Renal cortex interstitium (tissue), 11 donors: ENCODE measurements at regions not wholly inside any gene's neighbourhood (a gene's known extent, or its start where the extent isn't known, plus 50 kb on each side); places are given as distances from the start of the nearest gene placed in this dataset.
"Not testable (repeated sequence)": the region's sequence is repeated elsewhere in the genome, so short reads cannot be mapped to it uniquely, and the experiment has no call there.

Experiments used
- DNase-seq, 11 donors: peaks; one replicate each; pipeline ENCODE4 v3.0.0-alpha.2; 2013; ENCODE audit warnings: low read depth in 9 of 11, low spot score in 4 of 11; ENCODE audit errors: extremely low read depth in 1 of 11

DNA sequence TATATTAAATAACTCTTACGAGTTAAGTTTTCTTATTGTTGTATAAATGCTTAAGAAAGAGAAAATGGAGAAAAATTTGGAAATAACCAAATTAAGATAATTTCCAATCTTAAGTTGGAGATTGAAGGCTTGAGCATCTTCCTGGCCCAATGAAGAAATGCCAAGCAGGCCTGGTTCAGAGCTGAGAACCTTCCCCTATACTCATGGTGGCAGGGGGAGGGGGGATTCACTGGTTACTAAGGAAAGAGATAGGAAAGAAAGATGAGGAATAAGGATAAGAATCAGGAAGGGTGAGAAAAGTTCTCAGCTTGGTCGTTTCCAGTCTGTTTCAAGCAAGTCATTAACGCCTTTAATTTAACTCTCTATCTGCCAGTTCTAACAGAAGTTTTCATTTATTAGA is 166.2 kb downstream of the AVL9 start:
- DNase-seq, result no peak

- DNase-seq, result no peak
Measured at GRCh38 chr7:32660936-32661335, 165.6 kb downstream of the AVL9 start.

DNA sequence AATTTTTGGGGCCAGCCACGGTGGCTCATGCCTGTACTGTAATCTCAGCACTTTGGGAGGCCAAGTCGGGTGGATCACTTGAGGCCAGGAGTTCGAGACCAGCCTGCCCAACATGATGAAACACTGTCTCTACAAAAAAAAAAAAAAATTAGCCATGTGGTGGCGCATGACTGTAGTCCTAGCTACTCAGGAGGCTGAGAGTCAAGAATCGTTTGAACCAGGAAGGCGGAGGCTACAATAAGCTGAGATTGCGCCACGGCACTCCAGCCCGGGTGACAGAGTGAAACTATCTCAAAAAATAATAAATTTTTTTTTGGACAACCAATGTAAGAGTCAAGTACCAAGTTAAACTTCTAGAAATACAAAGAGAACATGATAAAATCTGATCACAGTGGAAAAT is 164.6 kb downstream of the AVL9 start:
- no peak for DNase-seq

- no peak for DNase-seq
Measured at GRCh38 chr7:32658467-32658869, 163.2 kb downstream of the AVL9 start.

DNA sequence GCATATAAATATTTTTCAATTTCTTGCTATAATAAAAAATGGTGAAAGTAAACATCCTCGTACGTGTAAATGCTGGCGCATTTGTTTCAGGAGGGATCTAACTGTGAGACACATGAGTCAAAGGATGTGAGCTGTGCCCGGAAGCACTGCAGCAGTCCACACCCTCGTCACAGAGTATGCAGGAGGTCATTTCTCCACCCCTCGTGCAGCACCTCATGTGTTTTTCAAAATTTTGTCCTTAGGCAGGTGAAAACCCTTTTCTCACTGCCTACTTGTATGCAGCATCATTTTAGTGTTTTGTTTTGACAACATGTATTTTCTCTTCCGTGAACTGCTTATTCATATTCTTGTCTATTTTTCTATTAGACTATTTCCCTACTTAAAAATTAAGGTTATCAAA is 162.7 kb downstream of the AVL9 start:
- DNase-seq, result no peak

GRCh38 chr7:32654549-32654948 is 159.3 kb downstream of the AVL9 start:
- DNase-seq, result not testable (repeated sequence)

DNA sequence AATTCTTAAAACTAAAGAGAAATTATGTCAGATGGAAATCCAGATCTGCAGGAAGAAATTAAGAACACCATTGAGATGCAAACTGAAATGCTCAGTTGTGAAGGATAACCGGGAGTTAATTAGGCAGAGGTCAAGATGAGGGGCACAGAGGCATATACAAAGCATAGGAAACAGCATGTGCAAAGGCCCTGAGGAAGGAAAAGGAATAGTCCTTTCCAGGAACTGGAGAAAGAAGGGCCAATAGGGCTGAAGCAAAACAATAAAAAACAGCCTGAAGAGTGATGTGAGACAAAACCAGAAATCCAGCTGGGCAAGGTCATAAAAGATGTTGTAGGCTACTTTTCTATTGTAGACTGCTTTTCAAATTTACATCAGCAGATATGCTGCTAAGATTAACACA is 155.1 kb downstream of the AVL9 start:
- not testable (repeated sequence) for DNase-seq

DNA sequence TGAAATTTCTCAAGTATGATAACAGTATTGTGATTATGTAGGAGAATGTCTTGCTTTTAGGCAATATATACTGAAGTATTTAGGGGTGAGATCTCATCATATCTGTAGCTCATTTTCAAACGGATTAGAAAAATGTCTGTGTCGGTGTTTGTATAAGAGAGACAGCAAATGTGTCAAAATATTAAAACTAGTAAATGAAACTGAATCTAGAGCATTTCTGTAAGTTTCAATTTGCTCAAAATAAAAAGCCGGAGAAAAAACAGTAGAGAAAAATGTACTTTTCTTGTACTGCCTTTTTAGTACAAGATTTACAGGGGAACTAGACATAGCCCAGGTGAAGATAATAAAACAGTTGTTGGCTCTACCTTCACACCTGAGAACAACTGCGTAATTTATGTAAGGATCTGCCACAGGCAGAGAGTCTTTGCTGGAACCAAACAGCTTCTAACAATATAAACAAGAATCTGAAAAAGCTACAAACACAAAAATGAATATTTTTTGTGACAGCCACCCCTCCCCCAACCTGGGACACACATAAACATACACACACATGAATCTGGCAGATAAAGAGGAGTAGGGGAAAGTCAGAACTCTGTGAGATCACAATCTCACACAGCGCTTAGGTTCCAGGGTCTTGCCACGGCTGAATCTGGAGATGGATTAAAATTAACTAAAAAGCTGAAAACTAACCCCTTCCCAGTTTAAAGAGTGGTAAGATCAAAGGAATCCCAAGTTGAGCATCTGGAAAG is 153.3 kb downstream of the AVL9 start:
- no peak for DNase-seq

DNA sequence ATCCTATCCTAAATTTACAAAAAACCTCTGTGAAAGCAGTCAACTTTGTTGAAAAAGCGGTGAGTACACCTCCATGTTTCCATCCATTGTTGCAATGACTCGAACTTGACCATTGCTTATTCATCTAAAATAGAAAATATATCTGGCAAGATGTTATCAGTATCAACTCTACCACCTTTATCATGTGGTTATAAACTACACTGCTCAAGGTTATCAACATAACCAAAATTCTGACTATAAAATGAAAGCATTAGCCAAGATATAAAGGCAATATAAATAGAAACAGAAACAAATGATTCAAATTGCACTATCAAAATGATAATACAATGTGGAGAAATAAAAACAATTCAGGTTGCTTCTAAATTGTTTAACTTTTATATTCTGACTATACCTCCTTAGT is 150.0 kb downstream of the AVL9 start:
- DNase-seq, result not testable (repeated sequence)

- DNase-seq, result no peak
Measured at GRCh38 chr7:32643194-32643593, 147.9 kb downstream of the AVL9 start.

GRCh38 chr7:32639122-32639521 is 143.8 kb downstream of the AVL9 start:
- DNase-seq, result no peak

DNA sequence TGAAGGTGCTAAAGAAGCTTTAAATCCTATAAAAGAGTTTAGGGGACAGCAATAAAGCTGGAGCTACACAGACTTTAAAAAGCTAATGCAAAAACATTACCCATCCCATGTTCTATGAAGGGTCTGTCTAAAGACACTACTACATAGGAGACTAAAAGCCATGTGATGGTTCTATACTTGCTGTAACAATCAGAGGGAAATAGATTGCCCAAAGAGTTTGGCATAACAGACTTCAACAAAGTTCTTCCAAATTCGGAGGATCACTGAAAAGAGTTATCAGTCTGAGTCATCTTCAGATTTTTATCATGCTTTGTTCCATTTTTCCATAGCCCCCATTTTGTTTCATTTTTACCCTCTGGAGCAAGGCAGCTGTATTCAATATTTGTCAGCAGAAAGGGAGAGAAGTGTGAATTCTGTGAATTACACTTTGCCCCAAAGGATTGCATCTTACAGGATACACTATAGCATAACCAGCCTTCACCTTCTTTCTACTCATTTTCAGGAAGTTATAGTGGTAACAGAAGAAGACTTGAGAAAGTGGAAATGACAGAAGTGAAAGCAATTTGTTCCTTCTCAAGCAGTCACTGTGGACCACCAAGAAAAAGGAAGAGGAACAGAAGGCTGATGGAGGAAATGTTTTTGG is 143.3 kb downstream of the AVL9 start:
- not testable (repeated sequence) for DNase-seq
